ENCODE measurements at regions not wholly inside any gene's neighbourhood (a gene's known extent, or its start where the extent isn't known, plus 50 kb on each side); places are given as distances from the start of the nearest gene placed in this dataset.

DNA sequence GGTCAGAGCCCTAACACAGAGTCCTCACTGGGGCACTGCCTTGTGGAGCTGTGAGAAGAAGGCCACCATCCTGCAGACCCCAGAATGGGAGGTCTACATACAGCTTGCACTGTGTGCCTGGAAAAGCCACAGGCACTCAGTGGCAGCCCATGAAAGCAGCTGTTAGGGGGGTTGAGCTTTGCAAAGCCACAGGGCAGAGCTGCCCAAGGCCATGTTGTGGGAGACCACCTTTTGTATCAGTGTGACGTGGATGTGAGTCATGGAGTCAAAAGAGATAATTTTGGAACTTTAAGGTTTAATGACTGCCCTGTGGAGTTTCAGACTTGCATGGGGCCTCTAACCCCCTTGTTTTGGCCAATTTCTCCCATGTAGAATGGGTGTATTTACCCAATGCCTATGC is 52.9 kb upstream of the TPRG1 start:
- no peak for DNase-seq

GRCh38 chr3:189119950-189120349 is 51.8 kb upstream of the TPRG1 start:
- no peak for DNase-seq

DNA sequence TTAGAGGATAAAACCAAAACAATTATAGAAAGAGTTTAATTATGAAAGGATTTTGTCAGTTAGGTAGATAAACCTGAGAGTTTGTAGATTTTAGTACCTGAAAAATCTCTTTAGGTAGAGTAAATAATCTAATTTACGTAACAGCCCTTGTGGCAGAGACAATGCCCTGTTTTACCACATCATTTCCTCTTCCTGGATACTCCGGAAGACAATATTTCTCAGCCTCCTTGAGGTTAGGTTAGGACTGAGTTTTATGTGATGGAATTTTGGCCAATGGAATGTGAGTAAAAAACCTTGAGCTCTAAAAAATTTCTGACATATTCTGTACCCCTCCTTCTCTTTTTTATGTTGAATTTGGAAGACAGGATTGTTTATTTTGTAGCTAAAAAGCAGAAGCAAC is 50.7 kb upstream of the TPRG1 start:
- DNase-seq: no peak

Data from cerebellar nuclear complex (tissue), 1 donor.